HG02588 (cell line): ENCODE measurements at regions not wholly inside any gene's neighbourhood (a gene's known extent, or its start where the extent isn't known, plus 50 kb on each side); places are given as distances from the start of the nearest gene placed in this dataset.
"Not testable (repeated sequence)": the region's sequence is repeated elsewhere in the genome, so short reads cannot be mapped to it uniquely, and the experiment has no call there.

Source experiments
- ATAC-seq: cut with Tn5 transposase; IDR thresholded peaks from one replicate; pipeline ENCODE4 v1.9.1; 2021; ENCODE audit warnings: mild to moderate bottlenecking, moderate library complexity; ENCODE audit not compliant: unreplicated experiment

GRCh38 chr11:67877316-67877715, 126.6 kb downstream of the UNC93B1 start:
- ATAC-seq: not testable (repeated sequence)

- ATAC-seq: not testable (repeated sequence)
Measured at GRCh38 chr11:67873223-67873622, 130.7 kb downstream of the UNC93B1 start.

- ATAC-seq: not testable (repeated sequence)
Measured at GRCh38 chr11:67871168-67871567, 132.7 kb downstream of the UNC93B1 start.

- not testable (repeated sequence) for ATAC-seq
Measured at GRCh38 chr11:67862896-67863295, 141.0 kb downstream of the UNC93B1 start.

- not testable (repeated sequence) for ATAC-seq
Measured at GRCh38 chr11:67859513-67860161, 144.3 kb downstream of the UNC93B1 start.

GRCh38 chr11:67850747-67851146, 153.2 kb downstream of the UNC93B1 start:
- not testable (repeated sequence) for ATAC-seq

GRCh38 chr11:67849766-67850165, 154.1 kb downstream of the UNC93B1 start:
- ATAC-seq: not testable (repeated sequence)

- ATAC-seq: not testable (repeated sequence)
Measured at GRCh38 chr11:67847896-67848875, 155.7 kb downstream of the UNC93B1 start.

GRCh38 chr11:67846303-67846702, 157.6 kb downstream of the UNC93B1 start:
- not testable (repeated sequence) for ATAC-seq

- ATAC-seq: not testable (repeated sequence)
Measured at GRCh38 chr11:67845296-67845695, 158.6 kb downstream of the UNC93B1 start.

GRCh38 chr11:67840599-67840998, 163.3 kb downstream of the UNC93B1 start:
- ATAC-seq: not testable (repeated sequence)

GRCh38 chr11:67830152-67830551, 155.7 kb upstream of the ALDH3B2 start:
- ATAC-seq: not testable (repeated sequence)

GRCh38 chr11:67826951-67827296, 152.5 kb upstream of the ALDH3B2 start:
- not testable (repeated sequence) for ATAC-seq

GRCh38 chr11:67826028-67826950, 151.9 kb upstream of the ALDH3B2 start:
- ATAC-seq: not testable (repeated sequence)

GRCh38 chr11:67824861-67825260, 150.4 kb upstream of the ALDH3B2 start:
- ATAC-seq: not testable (repeated sequence)

- no peak for ATAC-seq
Measured at GRCh38 chr11:67820081-67820480, 145.7 kb upstream of the ALDH3B2 start.

GRCh38 chr11:67817558-67817957, 143.1 kb upstream of the ALDH3B2 start:
- not testable (repeated sequence) for ATAC-seq

- ATAC-seq: not testable (repeated sequence)
Measured at GRCh38 chr11:67809301-67809700, 134.9 kb upstream of the ALDH3B2 start.

- ATAC-seq: not testable (repeated sequence)
Measured at GRCh38 chr11:67807896-67808295, 133.5 kb upstream of the ALDH3B2 start.

GRCh38 chr11:67806728-67807235, 132.4 kb upstream of the ALDH3B2 start:
- ATAC-seq: not testable (repeated sequence)
